Stimulated activated CD4-positive, alpha-beta T cell treated with anti-CD3 and anti-CD28 coated beads, TNF-alpha, amount 100 ng/mL, for 1 hour (primary cell): ENCODE measurements at regions not wholly inside any gene's neighbourhood (a gene's known extent, or its start where the extent isn't known, plus 50 kb on each side); places are given as distances from the start of the nearest gene placed in this dataset.

Source experiments
- DNase-seq, 3 donors: peaks; one replicate each; pipeline ENCODE4 v3.0.0-alpha.2; 2020; ENCODE audit warnings: low read depth in 3 of 3, low spot score in 1 of 3

- no peak for DNase-seq
Measured at GRCh38 chr9:107118863-107119624, 164.0 kb upstream of the RAD23B start.

DNA sequence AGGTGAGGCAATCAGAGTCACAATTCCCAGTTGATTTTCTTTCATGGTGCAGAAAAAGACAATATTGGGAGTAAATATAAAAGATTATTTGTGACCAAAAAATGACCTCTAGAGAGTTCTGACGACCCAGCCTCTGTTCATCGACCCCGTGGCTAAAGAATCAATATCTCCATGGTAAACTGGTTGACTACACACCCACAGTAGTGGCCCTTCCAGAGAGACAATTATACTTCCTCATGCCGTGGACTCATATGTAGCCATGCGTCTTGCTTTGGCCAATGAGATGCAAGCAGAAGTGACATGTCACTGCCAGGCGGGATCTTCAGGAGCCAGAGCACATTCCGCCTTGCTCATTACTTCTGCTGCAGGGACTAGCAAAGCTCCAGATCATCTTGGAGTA, 163.3 kb upstream of the RAD23B start:
- DNase-seq: no peak

DNA sequence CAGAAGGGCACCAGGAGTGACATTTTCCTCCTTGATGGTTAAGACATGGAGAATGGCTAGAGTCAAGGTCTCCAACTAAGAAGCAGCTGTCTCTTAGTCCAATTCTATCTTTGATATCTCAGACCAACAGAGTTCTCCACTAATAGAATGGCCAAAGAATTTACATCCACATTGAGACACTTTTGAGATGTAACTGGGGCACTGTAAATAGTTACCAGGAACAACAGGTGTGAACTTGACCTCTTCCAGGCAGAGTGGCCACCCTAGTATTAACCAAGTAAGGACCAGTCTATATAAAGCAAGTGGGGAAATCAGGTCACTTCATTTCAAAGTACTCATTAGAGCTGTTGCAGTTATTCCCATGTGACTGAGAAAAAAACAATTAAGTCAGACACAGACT, 159.7 kb upstream of the RAD23B start:
- no peak for DNase-seq

- no peak for DNase-seq
Measured at GRCh38 chr9:107127608-107128007, 155.5 kb upstream of the RAD23B start.

DNA sequence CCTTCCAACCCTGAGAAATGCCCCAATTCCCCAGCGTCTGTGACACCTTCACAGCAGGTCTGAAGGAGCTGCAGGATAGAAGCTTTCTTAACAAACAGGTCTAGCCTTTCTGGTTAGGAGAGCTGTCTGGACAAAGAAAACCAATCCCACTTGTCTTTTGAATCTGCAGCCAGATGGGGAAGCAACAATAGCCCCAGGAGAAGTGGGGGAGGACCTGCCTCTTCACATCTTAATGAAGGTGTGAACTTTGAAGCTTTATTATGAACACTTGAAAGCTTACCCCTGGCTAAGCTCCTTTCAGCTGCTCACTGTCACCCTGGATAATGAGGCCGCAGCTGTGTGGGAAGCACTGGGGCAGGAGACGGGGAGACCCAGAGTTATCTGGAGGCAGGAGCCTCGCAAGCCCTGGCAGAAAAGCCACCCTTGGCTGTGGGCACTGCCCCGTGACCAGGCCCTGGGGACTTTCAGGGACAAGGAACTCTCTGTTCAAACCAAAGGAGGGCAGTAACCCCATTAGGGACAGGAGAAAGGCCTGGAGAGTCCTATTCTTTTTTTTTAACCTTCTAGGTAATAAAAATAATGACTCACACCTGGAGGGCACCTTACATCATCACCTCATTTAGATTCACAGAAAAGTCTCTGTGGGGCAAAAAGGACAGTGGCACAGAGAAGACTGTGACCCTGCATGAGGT, 151.8 kb upstream of the RAD23B start:
- DNase-seq: no peak

DNA sequence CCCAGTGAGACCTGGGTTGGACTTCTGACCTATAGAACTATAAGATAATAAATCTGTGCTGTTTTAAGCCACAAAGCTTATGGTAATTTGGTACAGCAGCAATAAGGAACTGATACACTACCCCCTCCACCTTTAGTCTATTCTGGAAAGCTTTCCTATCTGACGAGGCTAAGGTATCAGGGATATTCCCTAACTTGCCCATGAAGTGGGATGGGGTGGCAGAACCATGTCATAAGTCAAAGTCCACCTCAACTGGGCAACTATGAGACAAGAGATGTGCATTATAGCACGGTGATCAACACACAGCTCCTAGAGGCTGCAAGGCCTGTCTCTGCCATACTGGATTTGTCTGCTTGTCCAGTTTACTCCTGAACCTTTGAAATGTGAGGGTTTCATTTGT, 146.8 kb upstream of the RAD23B start:
- no peak for DNase-seq

DNA sequence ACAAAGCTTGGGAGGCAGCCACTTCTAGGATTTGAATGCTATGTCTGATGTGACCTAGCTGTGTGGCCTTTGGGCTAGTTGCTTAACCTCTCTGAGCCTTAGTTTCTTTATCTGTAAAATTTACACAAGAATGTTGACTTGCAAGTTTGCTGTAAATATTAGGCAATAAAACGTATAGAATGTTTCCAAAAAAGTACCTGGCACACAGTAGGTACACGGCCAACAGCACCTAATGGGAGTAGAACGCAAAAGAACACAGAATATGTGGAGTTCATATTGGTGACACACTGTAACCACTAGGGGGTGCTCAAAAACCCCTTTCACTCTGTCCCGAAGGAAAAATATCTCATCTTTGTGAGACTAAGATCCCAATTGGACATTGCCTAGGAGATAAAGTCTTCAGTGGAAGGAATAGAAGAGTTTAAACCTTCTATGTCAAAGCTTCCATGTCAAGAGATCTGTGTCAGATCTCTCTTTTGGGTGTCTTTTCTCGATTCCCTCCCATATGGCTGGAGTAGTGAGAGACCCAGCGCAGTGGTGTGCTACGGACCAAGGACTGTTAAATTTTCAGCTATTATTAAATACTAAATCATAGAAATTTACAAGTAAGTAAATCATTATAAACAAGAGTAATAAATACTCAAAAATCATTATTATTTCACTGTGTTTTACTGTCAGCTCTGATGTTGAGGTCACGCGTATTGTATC, 145.4 kb upstream of the RAD23B start:
- no peak for DNase-seq

DNA sequence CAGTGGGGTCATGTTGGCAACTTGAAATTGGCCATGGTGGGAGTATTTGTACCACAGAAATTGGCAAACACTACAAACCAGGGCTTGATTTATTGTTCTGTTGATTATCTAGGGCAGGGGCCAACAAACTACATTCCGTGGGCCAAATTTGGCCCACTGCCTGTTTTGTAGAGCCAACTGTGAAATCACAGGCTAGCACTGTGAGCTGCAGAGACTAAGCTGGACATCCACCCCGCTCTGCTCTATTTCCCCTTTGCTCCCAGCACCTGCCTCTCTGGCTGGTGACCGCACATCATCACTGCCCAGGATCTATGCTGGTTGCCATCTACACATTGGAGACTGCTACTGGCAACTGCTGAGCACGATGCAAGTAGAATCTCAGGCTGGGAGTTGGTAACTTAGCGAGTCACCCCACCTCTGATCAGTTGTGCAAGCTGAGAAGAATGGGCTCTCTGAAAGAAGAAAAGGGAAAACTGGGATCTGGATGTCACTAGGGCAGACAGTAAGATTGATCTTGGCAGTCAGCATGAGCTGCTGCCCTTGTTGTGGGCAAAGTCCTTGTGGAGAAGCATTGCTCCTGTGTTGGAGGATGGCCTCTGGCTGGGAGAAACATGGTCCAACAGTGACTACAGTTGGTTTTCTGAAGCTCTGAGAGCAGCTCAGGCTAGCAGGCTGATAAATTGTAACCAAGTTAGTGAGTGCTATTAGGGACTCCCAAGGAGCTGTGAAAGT, 144.7 kb upstream of the RAD23B start:
- no peak for DNase-seq

DNA sequence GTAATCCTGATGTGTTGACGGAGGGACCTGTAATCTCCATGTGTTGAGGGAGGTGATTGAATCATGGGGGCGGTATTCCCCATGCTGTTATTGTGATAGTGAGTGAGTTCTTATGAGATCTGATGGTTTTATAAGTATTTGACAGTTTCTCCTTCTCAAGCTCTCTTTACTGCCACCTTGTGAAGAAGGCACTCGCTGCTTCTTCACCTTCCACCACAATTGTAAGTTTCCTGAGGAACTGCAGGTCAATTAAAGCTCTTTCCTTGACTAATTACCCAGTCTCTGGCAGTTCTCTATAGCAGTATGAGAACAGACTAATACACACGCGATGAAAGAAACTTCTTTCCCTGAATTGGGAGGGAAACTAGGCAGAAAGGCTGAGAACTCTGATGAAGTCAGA, 141.1 kb upstream of the RAD23B start:
- DNase-seq: no peak

GRCh38 chr9:107142430-107142829, 140.6 kb upstream of the RAD23B start:
- DNase-seq: no peak

GRCh38 chr9:107142896-107143603, 140.0 kb upstream of the RAD23B start:
- no peak for DNase-seq

- no peak for DNase-seq
Measured at GRCh38 chr9:107144475-107144874, 138.6 kb upstream of the RAD23B start.

DNA sequence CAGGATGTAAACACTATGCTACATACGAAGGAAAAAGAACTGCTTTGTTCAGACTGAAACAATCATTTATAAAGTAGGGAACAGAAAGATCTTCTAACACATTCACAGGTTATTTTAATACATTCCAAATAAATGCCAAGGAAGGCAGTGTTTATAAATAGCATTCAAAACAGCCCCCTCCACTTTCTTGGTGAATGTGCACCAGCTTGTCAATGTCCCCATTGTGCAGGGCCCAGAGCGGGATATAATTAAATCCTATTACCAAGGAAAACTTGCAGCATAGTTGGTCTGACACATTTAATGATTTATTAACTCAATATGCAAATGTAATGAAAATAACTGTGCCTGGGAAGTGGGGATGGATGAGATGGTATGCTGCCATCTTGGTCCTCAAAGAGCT, 135.9 kb upstream of the RAD23B start:
- no peak for DNase-seq

- DNase-seq: no peak
Measured at GRCh38 chr9:107148216-107148615, 134.9 kb upstream of the RAD23B start.

GRCh38 chr9:107149756-107150155, 133.3 kb upstream of the RAD23B start:
- no peak for DNase-seq

DNA sequence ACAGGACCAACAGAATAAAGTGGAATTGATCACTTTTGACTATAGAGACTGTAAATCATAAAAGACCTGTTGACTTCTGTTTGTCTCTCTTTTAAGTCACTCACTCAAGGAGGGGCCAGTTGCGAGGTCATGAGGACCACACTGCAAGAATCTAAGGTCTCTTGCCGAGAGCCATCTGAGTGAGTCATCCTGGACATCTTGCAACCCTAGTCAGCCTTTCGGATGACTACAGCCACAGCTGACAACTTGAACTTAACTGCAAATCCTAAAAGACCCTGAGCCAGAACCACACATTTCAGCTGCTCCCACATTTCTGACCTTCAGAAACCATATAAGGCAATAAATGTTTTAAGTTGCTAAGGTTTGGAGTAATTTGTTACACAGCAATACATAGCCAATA, 129.7 kb upstream of the RAD23B start:
- no peak for DNase-seq

GRCh38 chr9:107154291-107154690, 128.8 kb upstream of the RAD23B start:
- no peak for DNase-seq

DNA sequence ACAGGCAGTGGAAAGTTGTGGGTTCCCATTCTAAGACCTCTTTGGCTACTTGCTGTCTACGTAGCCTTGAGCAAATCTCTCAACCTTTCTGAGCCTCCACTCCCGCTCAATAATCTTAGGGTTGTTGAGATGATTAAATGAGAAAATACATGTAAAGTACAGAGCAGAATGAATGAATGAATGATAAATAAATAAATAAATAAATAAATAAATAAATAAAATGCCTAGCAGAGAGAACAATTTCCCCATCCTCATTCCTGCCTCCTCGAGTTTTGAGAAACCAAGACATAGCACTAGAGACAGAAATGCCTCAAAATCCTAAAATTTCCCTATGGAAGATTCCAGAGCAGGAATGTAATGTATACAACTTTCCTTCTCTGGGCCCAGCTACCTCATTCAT, 128.3 kb upstream of the RAD23B start:
- DNase-seq: no peak

DNA sequence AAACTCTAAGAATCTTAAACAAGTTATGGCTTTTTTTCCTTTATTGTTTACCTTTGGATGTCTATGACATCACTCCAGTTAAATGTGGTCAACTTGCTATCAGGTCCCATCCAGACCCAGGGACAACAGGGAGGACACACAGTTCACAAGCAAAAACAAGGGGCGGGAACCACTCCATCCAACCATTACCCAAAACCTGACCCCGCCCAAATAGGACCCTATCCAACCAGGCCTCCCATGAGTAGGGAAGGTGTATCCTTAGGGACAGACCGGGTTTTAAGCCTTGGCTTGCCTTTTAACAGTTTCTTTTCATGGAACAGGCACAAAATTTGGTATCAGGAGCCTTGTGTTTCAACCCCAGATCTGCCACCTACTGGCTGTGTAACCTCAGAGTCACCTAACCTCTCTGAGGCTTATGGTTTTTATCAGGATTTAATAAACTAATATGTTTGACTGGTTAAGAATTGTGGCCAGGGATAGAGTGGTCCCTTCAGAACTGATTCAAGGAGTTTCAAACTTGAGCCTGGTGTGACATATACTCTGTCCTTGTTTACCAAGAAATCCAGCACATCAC, 127.7 kb upstream of the RAD23B start:
- DNase-seq: no peak

GRCh38 chr9:107158321-107158720, 124.8 kb upstream of the RAD23B start:
- no peak for DNase-seq

DNA sequence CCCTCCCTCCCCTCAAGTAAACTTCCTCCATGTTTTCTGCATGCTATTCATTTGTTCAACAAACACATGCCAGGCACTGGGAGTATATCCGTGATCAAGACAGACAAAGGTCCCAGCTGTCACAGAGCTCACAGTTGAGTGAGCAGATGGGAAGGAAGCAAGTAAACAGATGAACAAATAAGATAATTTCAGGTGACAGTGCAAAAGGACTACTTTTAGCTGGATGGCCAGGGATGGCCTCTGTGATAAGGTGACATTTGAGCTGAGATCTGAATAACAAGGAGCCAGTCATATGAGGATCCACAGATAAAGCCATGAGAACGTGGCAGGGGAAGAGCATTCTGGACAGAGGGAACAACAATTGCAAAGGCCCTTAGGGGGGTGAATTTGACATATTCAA, 121.7 kb upstream of the RAD23B start:
- DNase-seq: no peak
